ENCODE measurements at regions not wholly inside any gene's neighbourhood (a gene's known extent, or its start where the extent isn't known, plus 50 kb on each side); places are given as distances from the start of the nearest gene placed in this dataset.

DNA sequence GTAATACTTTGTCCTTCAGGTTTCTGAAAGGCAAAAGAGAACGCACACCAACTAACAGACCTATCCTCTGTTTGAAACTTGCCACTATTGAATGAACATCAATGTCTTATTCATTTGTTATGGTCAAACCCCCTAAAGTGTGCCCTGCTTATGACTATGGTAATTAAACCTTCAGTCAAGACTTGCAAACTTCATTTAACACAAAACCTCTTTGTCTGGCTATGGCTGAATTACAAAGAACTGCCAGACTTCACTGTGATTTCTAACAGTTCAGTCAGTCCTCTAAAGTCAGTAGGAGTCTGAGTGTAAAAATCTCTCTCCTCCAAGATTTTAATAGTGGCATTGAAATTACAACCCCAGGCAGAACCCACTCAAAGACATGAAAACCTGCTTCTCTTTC, 702.5 kb upstream of the LRRN3 start:
- Histone ChIP-seq H3K4me1 (ENCODE audit: control insufficient read depth in 1 of 2, insufficient read depth in 2 of 2, low read length in 2 of 2) (no peaks in the 10 kb centered on the region), H3K36me3 (ENCODE audit: control insufficient read depth in 1 of 2, insufficient read depth in 2 of 2, low read length in 2 of 2) (no peaks in the 10 kb centered on the region), H3K4me3 (ENCODE audit: low read depth in 1 of 2, low read length in 2 of 2) (no peak overlapping the region), H3K27ac (ENCODE audit: low read length) (no peak overlapping the region), H3K27me3 (ENCODE audit: low read depth, low read length) (no peaks in the 10 kb centered on the region), H3K9me3 (ENCODE audit: control insufficient read depth in 1 of 2, low read length in 2 of 2) (no peaks in the 10 kb centered on the region)

DNA sequence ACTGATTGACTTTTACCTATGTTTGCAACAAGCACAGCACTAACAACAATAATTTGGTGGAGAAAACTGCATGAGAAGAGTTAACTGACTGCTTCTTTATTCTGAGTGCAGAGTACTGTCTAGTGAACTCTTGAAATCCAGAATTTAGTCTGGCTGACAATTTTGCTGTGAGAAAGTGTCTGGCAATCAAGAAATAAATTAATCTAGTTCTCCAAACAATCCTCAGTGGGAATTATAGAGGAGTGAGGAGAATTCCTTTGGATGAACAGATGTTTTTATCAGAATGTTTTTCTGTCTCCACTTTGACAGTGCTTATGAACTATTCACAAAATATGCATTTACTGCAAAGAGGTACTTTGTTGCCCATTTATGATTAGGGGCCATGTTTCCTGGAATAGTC, 694.9 kb upstream of the LRRN3 start:
- Histone ChIP-seq H3K4me1 (ENCODE audit: control insufficient read depth in 1 of 2, insufficient read depth in 2 of 2, low read length in 2 of 2) (no peaks in the 10 kb centered on the region), H3K4me3 (ENCODE audit: low read depth in 1 of 2, low read length in 2 of 2) (no peak overlapping the region), H3K27ac (ENCODE audit: low read length) (no peak overlapping the region), H3K36me3 (ENCODE audit: control insufficient read depth in 1 of 2, insufficient read depth in 2 of 2, low read length in 2 of 2) (no peaks in the 10 kb centered on the region), H3K27me3 (ENCODE audit: low read depth, low read length) (no peaks in the 10 kb centered on the region), H3K9me3 (ENCODE audit: control insufficient read depth in 1 of 2, low read length in 2 of 2) (no peaks in the 10 kb centered on the region)

DNA sequence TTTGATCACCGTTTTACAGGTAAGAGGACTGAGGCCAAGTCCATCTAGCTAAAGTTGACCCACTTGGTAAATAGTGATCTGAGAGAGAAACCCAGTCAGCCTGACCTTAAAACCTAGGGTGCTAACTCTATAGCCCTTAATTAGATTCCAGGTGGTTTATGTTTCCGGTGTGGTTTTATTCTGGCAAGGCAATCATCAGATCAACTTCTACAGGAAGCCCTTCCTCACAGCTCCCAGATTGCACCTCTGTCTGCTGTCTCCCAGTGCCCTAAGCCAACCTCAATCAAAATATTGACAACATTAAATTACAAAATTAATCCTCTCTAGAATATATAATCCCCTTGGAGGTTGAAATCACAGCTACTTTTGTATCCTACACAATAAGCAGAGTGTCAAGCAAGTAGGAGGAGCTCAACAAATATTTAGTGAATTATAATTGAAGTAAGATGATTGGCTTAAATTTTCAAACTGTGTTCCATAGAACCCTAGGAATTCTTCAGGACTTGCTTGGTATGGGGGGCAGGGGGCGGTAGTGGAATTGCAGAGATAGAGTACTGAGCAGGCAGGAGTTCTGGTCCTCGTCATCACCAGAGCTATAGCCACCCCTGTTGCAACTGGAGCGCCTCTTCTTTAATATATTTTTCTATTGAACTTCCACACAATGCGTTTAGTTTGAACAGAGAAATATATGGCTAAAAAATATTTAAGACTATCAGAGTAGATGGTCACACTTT, 692.8 kb upstream of the LRRN3 start:
- Histone ChIP-seq H3K36me3 (ENCODE audit: control insufficient read depth in 1 of 2, insufficient read depth in 2 of 2, low read length in 2 of 2) (no peaks in the 10 kb centered on the region), H3K4me3 (ENCODE audit: low read depth in 1 of 2, low read length in 2 of 2) (no peak overlapping the region), H3K27me3 (ENCODE audit: low read depth, low read length) (no peaks in the 10 kb centered on the region), H3K27ac (ENCODE audit: low read length) (no peak overlapping the region), H3K9me3 (ENCODE audit: control insufficient read depth in 1 of 2, low read length in 2 of 2) (no peaks in the 10 kb centered on the region), H3K4me1 (ENCODE audit: control insufficient read depth in 1 of 2, insufficient read depth in 2 of 2, low read length in 2 of 2) (no peaks in the 10 kb centered on the region)

DNA sequence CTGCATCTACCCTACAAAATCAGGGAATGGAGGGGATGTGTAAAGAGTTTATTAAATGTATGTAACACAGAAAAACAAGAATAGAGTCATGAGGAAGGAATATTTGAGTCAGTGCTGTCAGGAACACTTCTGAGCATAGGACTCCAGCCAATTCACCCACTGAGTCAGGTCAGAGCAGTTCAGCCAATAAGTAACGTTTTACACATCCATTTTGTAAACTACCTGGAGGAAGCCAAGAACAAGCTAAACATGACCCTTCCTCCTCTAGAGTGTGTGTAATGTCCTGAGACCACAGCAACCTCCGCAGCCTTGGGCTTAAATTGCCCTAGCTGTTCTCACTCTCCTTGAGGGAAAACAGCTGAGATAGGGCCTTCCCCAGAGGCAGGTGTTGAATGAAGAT, 691.5 kb upstream of the LRRN3 start:
- no peak overlapping the region for H3K27ac ChIP-seq (ENCODE audit: low read length)

DNA sequence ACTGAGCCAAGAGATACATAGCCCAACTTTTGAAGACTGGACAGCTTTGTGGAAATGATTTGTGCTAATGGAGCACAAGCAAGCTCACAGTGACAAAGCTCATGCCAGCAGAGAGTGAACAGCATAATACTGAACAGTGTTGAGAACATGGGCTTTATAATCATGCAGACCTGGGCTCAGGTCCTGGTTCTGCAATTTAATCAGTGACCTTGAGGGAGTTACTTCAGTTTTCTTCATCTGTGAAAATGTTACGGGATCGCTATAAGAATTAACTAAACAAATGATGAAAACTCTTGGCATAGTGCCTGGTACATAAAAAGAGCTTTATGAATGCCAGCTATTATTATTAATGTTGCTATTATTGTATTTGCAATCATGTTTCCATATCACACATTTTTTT, 690.5 kb upstream of the LRRN3 start:
- H3K4me3 ChIP-seq (ENCODE audit: low read depth in 1 of 2, low read length in 2 of 2), result no peak overlapping the region
- no peaks in the 10 kb centered on the region for H3K36me3 ChIP-seq (ENCODE audit: control insufficient read depth in 1 of 2, insufficient read depth in 2 of 2, low read length in 2 of 2)
- no peaks in the 10 kb centered on the region for H3K27me3 ChIP-seq (ENCODE audit: low read depth, low read length)
- no peak overlapping the region for H3K27ac ChIP-seq (ENCODE audit: low read length)
- H3K4me1 ChIP-seq (ENCODE audit: control insufficient read depth in 1 of 2, insufficient read depth in 2 of 2, low read length in 2 of 2), result no peaks in the 10 kb centered on the region
- H3K9me3 ChIP-seq (ENCODE audit: control insufficient read depth in 1 of 2, low read length in 2 of 2), result no peaks in the 10 kb centered on the region

More for the DNA sequence above, 691.5 kb upstream of the LRRN3 start:
- H3K4me3 ChIP-seq (ENCODE audit: low read depth in 1 of 2, low read length in 2 of 2), result no peak overlapping the region
- H3K4me1 ChIP-seq (ENCODE audit: control insufficient read depth in 1 of 2, insufficient read depth in 2 of 2, low read length in 2 of 2), result no peaks in the 10 kb centered on the region
- no peaks in the 10 kb centered on the region for H3K36me3 ChIP-seq (ENCODE audit: control insufficient read depth in 1 of 2, insufficient read depth in 2 of 2, low read length in 2 of 2)
- H3K27me3 ChIP-seq (ENCODE audit: low read depth, low read length), result no peaks in the 10 kb centered on the region
- H3K9me3 ChIP-seq (ENCODE audit: control insufficient read depth in 1 of 2, low read length in 2 of 2), result no peaks in the 10 kb centered on the region

DNA sequence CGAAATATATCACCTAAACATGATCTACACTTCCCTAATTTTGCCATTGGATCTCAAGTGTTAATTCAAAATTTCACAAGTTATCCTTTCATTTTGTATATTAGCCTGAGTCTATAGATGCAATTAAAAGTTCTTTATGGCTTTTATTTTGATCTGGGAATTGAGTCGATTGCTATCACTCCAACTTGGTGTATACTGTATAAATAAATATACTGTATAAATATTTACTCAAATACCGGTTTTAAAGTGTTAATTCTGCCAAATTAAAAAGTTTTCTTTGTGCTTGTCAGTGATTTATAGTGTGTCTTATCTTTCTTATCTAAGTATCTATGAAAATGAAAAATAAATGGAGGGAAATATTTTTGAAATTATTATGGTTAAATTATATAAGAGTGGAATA, 683.7 kb upstream of the LRRN3 start:
- Histone ChIP-seq H3K4me1 (ENCODE audit: control insufficient read depth in 1 of 2, insufficient read depth in 2 of 2, low read length in 2 of 2) (no peaks in the 10 kb centered on the region), H3K27me3 (ENCODE audit: low read depth, low read length) (no peaks in the 10 kb centered on the region), H3K36me3 (ENCODE audit: control insufficient read depth in 1 of 2, insufficient read depth in 2 of 2, low read length in 2 of 2) (no peaks in the 10 kb centered on the region), H3K4me3 (ENCODE audit: low read depth in 1 of 2, low read length in 2 of 2) (no peak overlapping the region), H3K9me3 (ENCODE audit: control insufficient read depth in 1 of 2, low read length in 2 of 2) (no peaks in the 10 kb centered on the region), H3K27ac (ENCODE audit: low read length) (no peak overlapping the region)

DNA sequence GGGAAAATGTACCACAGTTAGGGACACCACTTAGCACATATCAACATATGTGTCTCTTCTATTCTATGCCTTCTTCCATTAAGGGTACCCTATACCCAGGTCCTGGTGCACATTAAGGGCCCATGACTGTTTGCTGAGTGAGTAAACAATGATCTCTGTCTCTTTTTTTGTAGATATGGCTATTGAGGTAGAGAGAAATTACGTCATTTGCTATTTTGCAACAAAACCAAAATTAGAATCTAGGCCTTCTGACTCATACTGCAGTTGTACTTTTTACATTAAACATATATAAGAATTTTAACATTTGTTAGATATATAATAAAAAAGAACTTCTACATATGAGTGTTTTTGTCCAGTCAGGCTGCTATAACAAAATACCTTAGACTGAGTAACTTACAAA, 683.2 kb upstream of the LRRN3 start:
- Histone ChIP-seq H3K36me3 (ENCODE audit: control insufficient read depth in 1 of 2, insufficient read depth in 2 of 2, low read length in 2 of 2) (no peaks in the 10 kb centered on the region), H3K27me3 (ENCODE audit: low read depth, low read length) (no peaks in the 10 kb centered on the region), H3K4me1 (ENCODE audit: control insufficient read depth in 1 of 2, insufficient read depth in 2 of 2, low read length in 2 of 2) (no peaks in the 10 kb centered on the region), H3K4me3 (ENCODE audit: low read depth in 1 of 2, low read length in 2 of 2) (no peak overlapping the region), H3K9me3 (ENCODE audit: control insufficient read depth in 1 of 2, low read length in 2 of 2) (no peaks in the 10 kb centered on the region), H3K27ac (ENCODE audit: low read length) (no peak overlapping the region)

DNA sequence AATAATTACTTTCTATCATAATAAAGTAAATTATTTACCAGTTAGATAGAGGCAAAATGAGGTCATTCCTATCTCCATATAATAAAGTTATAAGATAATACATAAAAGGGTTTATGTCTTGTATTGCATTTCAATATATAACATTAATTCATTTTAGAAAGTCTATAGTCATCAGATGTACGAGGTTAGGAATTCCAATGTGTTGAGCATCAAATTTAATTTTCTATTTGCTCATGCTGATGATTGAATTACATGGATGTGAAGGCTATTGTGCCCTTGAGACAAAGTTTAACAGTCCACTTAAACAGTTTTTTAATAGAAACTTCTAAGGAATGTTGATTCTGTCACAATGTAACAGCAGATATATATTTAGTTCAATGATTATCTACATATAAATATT, 678.3 kb upstream of the LRRN3 start:
- Histone ChIP-seq H3K4me1 (ENCODE audit: control insufficient read depth in 1 of 2, insufficient read depth in 2 of 2, low read length in 2 of 2) (no peaks in the 10 kb centered on the region), H3K9me3 (ENCODE audit: control insufficient read depth in 1 of 2, low read length in 2 of 2) (no peaks in the 10 kb centered on the region), H3K36me3 (ENCODE audit: control insufficient read depth in 1 of 2, insufficient read depth in 2 of 2, low read length in 2 of 2) (no peaks in the 10 kb centered on the region), H3K27me3 (ENCODE audit: low read depth, low read length) (no peaks in the 10 kb centered on the region), H3K27ac (ENCODE audit: low read length) (no peak overlapping the region), H3K4me3 (ENCODE audit: low read depth in 1 of 2, low read length in 2 of 2) (no peak overlapping the region)

DNA sequence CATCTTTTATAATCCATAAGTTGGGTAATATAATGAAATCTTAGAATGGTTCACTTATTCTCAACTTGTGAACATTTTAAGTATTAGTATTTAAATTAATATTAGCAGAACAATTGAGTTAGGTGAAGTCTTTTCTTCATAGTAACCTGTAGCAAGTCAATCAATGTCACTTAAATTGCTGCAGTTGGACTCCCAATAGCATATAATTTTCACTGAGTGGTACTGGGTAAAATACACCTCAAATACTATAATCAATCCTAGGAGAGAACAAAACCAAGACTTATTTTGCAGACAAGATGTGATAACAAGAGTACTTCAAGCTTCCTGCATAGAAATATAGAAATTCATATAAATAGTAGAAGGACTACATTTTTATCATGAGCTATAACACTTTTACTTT, 677.9 kb upstream of the LRRN3 start:
- no peak overlapping the region for H3K4me3 ChIP-seq (ENCODE audit: low read depth in 1 of 2, low read length in 2 of 2)
- no peaks in the 10 kb centered on the region for H3K4me1 ChIP-seq (ENCODE audit: control insufficient read depth in 1 of 2, insufficient read depth in 2 of 2, low read length in 2 of 2)
- no peaks in the 10 kb centered on the region for H3K9me3 ChIP-seq (ENCODE audit: control insufficient read depth in 1 of 2, low read length in 2 of 2)
- no peaks in the 10 kb centered on the region for H3K36me3 ChIP-seq (ENCODE audit: control insufficient read depth in 1 of 2, insufficient read depth in 2 of 2, low read length in 2 of 2)
- H3K27me3 ChIP-seq (ENCODE audit: low read depth, low read length), result no peaks in the 10 kb centered on the region
- no peak overlapping the region for H3K27ac ChIP-seq (ENCODE audit: low read length)

DNA sequence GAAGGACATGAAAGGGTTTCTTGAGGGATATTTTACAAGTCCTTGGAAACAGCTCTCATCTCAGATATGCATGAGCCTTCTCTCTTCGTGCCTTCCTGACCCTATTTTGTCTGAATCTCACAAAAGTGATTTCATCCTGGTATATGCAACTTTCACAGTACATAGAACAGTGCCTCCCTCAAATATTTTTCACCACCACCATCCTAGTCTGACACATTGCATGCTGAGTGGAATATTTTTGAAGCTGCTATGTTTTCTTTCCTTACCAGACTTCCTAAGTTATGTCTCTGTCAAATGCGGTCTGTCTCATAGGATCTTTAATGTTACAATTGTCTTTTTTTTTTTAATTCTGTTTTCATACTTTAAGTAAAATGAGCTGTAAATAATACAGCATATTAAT, 673.3 kb upstream of the LRRN3 start:
- no peaks in the 10 kb centered on the region for H3K27me3 ChIP-seq (ENCODE audit: low read depth, low read length)
- no peaks in the 10 kb centered on the region for H3K9me3 ChIP-seq (ENCODE audit: control insufficient read depth in 1 of 2, low read length in 2 of 2)
- no peak overlapping the region for H3K4me3 ChIP-seq (ENCODE audit: low read depth in 1 of 2, low read length in 2 of 2)
- H3K36me3 ChIP-seq (ENCODE audit: control insufficient read depth in 1 of 2, insufficient read depth in 2 of 2, low read length in 2 of 2), result no peaks in the 10 kb centered on the region
- H3K4me1 ChIP-seq (ENCODE audit: control insufficient read depth in 1 of 2, insufficient read depth in 2 of 2, low read length in 2 of 2), result no peaks in the 10 kb centered on the region
- H3K27ac ChIP-seq (ENCODE audit: low read length), result no peak overlapping the region

DNA sequence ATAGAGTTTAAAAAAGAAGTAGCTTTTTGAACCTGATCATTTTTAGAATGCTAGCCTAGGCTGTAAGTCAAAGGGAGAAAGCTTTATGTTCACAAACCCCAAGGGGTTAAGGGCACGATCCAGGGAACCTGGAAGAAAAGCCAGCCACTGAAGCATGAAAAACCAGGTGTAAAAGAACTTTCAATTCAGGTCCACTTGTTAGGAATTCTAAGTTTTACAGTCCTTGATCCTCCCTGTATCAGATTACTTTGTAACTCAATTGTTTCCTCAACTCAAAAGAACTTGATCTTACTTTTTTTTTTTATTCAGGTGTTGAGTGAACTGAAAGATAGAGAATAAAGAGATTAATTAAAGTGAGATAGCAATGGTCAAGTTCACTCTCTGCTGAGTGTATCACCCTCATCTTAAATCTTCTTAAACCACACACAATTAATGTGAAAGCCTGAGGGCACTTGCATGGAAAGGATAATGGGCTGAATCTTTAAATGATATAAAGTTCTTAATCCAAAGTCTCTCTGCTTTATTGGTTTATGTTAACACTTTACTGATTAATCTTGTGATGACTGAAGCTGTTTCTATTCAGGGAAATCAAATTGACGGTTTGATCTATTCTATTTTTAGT, 672.2 kb upstream of the LRRN3 start:
- H3K4me1 ChIP-seq (ENCODE audit: control insufficient read depth in 1 of 2, insufficient read depth in 2 of 2, low read length in 2 of 2), result no peaks in the 10 kb centered on the region
- H3K27me3 ChIP-seq (ENCODE audit: low read depth, low read length), result no peaks in the 10 kb centered on the region
- H3K9me3 ChIP-seq (ENCODE audit: control insufficient read depth in 1 of 2, low read length in 2 of 2), result no peaks in the 10 kb centered on the region
- no peaks in the 10 kb centered on the region for H3K36me3 ChIP-seq (ENCODE audit: control insufficient read depth in 1 of 2, insufficient read depth in 2 of 2, low read length in 2 of 2)
- H3K27ac ChIP-seq (ENCODE audit: low read length), result no peak overlapping the region
- H3K4me3 ChIP-seq (ENCODE audit: low read depth in 1 of 2, low read length in 2 of 2), result no peak overlapping the region

DNA sequence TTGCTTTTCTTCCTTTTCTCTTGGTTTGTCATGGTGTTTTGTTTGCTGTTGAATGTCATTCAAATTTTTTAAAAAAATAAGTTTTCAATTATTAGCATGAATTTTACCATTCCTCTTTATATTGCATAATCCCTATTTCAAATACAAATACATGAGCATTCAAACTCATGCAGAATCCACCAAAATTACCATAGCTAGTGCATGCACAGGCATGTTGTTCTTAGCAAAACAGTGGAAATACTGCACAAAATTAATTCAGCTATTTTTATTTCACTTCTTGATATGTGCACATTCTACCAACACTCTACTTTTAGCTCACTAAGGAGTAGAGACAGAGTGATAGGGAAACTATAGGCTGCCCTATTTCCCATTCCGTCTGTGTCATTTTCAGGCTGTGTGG, 670.1 kb upstream of the LRRN3 start:
- Histone ChIP-seq H3K27me3 (ENCODE audit: low read depth, low read length) (no peaks in the 10 kb centered on the region), H3K4me1 (ENCODE audit: control insufficient read depth in 1 of 2, insufficient read depth in 2 of 2, low read length in 2 of 2) (no peaks in the 10 kb centered on the region), H3K36me3 (ENCODE audit: control insufficient read depth in 1 of 2, insufficient read depth in 2 of 2, low read length in 2 of 2) (no peaks in the 10 kb centered on the region), H3K4me3 (ENCODE audit: low read depth in 1 of 2, low read length in 2 of 2) (no peak overlapping the region), H3K9me3 (ENCODE audit: control insufficient read depth in 1 of 2, low read length in 2 of 2) (no peaks in the 10 kb centered on the region), H3K27ac (ENCODE audit: low read length) (no peak overlapping the region)

All from muscle layer of duodenum (tissue), 2 donors.